Activated naive CD4-positive, alpha-beta T cell (primary cell): ENCODE measurements at regions not wholly inside any gene's neighbourhood (a gene's known extent, or its start where the extent isn't known, plus 50 kb on each side); places are given as distances from the start of the nearest gene placed in this dataset.
A peak's percentile ranks its signal among the peaks of the same experiment; 100 is the strongest.

Experiments
- DNase-seq, 4 experiments: peaks; one replicate each; lab custom pipeline; 2025; lab: John Stamatoyannopoulos, UW

DNA sequence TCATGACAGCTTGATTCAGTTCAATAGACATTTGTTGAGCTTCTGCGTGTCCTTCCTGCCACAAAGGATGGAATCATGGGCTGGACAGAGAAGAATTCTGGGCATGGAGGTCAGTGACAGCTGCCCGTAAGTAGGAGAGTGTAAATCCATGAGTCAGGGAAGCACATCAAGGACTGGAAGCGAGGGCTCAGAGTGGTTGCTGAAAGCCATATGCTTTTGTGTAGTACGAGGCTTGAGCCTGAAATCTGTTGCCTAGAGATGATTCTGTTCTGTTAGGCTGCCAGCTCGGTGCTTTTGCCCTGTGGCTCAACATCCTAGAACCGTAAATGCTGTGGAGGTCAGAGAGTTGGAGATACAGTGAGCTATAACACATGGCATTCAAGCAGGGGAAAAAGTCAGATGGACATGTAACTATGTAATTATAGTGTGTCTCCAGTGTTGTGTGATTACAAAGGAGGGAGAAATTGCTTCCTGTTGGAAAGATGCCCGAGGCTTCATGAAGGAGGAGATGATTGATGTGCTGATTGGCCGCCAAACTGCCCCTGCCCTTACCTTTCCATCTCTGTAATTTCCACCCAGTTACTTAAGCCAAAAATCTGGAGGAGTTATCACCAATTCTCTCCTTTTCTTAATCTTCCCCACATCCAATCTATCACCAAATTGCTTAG is 92.8 kb upstream of the CACNA1E start:
- no peak for DNase-seq

DNA sequence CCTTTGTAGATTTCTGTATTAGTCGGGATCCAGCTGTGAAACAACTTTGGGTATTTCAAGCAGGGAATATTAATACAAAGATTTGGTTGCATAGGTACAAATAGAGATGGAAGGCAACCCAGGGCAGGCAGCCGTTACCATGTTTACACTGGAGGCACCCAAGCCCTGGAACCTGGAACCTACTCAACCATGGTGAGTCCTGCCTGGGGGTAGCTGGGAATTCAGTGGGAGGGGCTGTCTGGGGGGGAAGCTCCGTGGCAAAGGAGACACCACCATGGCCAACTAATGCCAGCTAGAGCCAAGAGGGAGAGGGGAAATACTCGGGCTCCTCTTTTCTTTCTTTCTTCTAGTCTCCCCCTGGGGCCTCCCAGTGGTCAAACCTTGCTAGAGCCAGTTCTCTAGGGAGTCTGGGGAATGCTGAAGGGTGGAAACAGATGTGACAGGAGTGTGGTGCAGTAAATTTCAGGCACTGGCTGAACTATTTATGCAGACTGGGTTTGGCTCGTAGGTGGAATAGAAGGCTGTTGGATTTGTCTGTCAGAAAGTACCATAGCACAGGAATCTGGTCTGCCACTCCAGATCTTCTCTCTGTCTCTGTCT is 91.9 kb upstream of the CACNA1E start:
- no peak for DNase-seq

DNA sequence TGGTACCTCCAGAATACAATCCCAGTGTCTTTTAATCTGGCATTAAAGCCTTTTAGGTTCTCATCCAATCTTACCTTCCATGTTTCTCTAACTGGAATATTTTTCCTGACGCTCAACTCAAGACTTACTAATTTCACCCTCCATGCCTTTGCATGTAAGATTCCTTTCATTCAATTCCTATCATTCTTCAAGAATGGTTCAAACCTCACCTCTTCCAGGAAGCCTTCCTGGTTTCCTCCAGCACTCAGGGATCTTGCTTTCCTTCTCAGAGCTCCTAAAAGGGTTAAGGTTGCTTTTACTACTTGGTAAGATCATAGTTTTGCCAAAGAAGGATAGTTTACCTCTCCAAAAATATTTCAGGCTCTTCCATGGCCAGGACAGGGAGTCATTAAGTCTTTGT is 91.2 kb upstream of the CACNA1E start:
- no peak for DNase-seq

DNA sequence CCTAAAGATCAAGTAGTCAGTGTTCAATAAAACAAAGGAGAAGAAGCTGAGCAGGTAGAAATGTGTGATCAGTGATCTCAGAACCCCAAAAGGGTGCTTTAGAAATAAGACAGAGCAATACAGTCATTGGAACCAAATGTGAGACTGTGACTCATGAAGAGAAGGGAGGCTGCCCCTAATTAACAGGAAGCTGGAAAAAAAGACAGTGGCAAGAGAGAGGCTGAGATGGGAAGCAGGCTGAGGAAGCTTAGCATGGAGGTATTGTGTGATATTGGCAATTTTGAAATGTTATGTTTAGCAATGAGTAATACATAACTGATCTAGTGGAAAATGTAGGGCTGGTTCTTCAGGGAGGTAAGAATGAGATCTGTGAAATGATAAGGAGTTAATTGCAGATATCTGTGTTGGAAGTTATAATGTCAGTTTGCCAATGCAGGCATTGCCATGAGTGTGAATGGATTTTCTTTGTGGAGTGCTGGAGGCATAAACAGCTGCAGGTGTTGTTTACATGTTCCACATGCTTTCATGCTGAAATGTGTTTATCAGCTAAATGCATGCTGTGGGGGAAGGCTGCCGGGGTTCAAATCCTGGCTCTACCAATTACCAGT is 90.6 kb upstream of the CACNA1E start:
- DNase-seq = no peak

DNA sequence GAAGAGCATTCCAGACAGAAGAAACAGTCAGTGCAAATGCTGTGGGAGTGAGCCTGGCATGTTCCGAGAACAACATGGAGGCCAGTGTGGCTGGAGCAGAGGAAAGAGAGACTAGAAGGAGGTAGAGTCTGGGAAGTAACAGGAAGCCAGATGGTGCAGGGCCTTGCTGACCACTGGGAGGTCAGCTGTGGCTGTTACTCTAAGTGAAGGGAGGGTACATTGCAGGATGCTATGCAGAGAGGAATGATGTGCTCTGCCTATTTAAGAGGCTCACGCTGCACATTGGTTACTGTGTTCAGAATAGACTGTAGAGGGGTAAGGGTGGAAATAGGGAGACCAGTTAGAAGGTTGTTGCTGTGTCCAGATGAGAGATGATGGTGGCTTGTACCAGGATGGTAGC is 88.6 kb upstream of the CACNA1E start:
- DNase-seq = no peak

DNA sequence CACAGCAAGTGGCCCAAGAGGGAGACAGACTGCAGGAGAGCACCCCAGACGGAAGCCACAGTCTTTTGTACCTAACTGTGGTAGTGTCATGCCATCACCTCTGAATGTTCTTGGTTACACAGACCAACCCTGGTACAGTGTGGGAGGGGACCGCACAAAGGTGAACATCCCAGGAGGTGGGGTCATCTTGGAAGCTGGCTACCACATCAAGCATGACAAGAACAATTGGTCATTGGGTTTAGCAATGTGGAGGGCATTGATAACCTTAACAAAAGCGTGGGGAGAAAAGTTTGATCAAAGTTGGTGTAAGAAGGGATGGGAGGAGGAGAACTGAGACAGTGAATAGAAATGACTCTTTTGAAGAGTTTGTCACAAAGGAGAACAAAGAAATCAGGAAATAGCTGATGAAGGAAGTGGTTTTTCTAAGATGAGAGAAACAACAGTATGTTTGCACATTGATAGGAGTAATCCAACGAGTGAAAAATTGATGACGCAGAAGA is 87.1 kb upstream of the CACNA1E start:
- peak in 2 of 4 experiments; percentile 24 to 42 for DNase-seq

DNA sequence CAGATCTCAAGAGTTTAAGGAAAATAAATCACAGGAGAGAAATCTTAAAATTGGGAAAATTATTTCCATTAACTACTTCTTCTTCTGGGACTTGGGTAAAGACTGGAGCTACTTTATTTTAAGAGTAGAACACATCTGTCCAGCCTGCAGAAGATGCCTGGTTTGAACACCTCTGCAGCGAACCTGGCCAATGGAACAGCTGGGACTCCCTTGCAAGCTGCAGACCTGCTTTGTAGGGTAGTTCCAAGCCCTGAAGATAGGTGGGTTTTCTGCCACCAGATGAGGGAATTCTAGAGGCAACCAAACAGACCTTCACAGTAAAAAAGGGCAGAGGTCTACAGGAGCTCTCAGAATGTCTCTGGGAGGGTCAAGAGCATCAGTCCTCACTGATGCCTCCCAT is 86.5 kb upstream of the CACNA1E start:
- no peak for DNase-seq

DNA sequence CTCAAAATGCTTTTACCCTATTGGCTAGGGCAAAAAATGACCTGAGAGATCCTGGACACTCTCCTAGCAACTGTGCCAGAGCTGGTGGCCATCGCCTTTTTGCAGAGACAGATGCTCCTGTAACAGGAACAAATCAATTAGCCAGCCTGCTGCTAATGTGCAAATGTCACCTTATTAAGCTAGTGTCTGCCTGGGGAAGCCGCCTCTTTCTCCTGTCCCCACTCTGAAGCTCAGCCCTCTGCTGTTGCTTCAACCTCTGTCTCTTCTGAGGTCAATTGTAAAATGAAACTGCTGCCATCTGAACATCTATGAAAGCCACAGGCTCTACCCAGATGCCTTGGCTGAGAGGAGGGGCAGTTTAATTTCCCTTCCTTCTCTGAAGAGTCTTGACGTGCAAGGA is 85.5 kb upstream of the CACNA1E start:
- peak in 1 of 4 experiments; percentile 4 for DNase-seq

DNA sequence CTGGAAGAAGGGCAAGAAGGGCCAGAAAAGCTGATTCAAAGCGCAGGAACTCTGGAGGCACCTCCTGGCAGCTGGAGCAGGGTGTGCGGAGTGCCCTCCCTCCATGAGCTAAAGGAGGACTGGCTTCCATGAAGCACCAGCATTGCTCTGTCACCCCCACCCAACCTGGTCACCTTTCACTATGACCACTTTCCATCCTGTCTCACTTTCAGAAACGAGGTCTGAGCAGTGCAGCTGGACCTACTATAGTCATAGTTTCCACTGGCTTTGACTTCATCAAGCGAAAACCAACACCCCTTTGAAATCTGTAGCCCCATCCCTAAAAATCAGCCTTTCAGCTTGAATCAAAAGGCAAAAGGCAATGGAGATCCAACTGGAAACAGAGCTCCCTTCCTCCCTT is 84.8 kb upstream of the CACNA1E start:
- no peak for DNase-seq

DNA sequence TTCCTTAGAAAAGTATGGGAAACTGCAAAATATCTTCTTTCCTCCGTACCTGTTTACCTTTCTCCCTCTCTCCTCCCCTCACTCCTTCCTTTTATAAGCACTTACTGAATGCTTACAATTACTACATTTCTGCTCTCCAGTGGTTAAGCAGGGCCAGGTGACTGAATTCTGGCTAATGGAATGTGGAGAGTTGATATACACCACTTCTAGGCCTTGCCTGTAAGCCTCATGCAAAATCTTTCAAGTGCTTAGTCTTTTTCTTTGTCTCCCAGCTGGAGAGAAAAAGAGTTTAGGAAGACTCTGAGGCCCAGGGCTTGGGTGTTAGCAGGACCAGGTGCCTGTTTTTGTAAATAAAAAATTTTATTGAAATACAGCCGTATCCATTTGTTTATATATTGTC is 77.7 kb upstream of the CACNA1E start:
- no peak for DNase-seq

DNA sequence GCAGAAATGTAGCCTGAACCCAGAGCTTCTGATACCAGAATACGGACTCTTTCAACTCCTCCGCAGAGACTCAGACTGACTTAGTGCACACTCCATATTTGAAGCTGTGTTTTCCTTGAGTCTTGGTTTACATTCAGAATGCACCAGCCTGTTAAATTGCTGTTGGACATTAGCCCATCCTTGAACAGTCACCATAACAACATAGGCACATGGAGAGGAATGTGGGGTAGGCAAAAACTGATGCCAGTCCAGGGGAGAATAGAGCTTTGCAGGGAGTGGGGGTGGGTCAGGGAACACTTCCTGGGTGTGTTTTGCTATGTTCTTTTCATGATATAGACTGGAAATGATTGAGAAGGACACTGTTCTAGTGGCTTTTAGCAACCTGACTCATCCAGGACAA is 76.3 kb upstream of the CACNA1E start:
- no peak for DNase-seq

DNA sequence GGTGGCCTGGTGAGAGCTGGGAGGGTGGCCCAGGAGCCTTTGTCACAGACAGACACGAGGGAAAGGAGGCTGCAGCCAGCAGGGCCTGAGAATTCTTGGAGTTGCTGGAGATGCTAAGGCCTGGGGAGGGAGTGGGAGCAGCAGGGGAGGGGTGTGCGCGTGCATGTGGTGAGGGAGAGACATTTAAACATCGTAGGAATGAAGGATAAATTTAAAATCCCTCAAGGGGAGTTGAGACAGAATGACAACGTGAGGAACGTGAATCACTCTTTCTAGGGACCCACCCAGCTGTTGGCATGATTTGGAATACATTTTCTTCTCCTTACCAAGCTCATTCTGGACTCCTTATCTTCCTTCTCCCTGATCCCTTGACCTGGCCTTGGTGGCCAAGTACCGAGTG is 73.3 kb upstream of the CACNA1E start:
- DNase-seq = no peak

DNA sequence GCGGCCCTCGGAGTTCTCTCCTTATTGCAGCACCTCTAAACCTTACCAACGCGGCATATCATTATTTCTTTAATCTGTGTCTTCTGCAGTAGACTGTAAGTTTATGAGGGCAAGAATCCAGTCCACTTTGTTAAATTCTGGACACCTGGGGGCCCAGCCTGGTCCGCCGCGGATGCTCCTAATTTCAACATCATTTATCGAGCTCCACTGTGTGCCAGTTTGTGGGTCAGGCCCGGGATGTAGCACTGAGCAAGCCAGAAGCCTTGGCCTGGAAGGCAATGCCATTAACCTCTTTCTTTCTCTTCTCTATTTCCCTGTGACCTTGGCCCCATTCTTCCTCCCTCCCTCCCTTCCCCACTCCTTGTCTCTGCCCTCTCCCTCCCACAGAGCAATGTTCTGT is 70.6 kb upstream of the CACNA1E start:
- DNase-seq = no peak

DNA sequence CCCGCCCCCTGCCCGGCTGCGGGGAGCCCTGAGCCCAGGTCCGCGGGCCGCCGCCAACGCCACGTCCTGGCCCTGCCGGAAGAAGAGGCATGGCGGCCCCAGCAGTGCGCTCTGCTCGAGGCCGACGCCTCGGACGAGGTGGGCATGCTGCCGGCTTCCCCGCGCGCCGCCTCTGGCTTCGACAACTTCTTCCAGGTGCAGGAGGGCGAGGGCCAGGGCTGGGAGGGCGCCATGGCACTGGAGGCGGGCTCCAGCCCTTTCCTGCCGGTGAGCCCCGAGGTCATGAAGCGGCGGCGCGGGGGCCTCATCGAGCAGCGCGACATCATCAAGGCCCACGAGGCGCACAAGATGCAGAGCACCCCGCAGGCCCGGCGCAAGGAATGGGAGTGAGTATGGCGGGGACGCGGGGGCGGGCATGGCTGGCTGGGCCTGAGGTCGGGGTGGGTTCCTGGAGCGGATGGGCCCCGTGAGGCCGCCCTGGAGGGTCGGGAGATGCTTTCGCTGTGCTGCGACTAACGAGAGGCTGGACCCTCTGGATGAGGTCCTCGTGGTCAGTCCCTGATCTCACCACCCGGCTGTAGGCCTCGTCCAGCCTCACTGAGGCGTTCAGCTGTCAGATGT is 70.0 kb upstream of the CACNA1E start:
- DNase-seq = no peak

DNA sequence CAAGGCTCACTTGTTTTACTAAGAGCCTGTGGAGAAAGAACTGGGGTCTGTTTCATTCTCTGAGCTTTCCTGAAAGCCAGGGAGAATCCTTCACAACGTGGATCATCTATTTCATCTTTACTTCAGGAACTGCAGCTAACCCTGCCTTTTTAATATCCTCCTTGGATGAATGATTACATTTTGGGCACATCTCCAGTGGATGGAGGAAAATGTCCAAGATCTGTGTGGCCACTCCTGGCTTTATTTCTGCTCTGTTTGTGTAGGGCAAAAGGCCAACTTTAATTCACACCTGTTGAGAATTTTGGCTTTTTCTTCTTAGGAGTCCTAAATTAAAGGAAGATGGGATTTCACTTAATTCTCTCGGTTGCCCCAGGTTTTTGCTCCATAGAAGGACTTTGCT is 69.5 kb upstream of the CACNA1E start:
- DNase-seq = no peak

DNA sequence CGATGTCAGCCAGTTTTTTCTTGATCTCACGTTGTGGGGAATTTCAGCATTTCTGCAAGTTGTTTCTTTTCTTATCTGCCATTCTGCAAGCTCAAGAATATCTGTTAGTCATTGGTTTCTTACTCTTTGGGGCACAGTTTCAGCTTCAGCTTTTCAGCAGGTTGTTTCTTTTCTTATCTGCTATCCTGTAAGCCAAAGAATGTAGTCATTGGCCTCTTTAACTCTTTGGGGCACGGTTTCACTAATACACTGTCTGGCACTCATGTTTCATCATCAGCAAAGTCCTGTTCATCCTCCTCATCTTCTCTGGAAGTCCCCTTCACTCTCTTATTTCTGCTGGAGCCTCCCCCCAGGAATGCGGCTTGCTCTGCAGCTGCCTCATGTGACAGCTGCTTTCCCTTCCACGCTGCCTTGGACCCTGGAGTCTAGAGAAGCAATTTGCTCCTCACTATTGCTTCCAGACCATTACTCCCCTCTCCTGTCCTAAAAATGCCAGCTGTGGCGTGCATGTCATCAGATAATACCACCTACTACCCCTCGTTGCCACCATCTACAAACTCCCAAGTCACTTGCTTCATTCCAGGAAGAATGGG is 67.0 kb upstream of the CACNA1E start:
- DNase-seq = no peak

DNA sequence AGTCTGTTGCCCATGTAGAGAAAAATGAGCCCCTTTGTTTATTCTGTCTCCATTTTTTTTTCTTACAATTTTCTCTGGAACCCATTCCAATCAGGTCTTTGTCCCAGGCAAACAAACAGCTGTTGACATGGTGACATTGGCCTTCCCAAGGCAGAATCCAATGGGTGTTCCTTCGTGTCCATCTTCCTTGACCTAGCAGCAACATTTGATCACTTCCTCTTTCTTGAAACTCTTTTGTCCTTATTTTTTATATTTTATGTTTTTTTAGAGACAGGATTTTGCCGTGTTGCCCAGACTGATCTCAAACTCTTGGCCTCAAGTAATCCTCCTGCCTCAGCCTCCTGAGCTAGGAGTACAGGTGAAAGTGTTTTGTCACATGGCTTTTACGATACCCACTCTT is 65.4 kb upstream of the CACNA1E start:
- no peak for DNase-seq

DNA sequence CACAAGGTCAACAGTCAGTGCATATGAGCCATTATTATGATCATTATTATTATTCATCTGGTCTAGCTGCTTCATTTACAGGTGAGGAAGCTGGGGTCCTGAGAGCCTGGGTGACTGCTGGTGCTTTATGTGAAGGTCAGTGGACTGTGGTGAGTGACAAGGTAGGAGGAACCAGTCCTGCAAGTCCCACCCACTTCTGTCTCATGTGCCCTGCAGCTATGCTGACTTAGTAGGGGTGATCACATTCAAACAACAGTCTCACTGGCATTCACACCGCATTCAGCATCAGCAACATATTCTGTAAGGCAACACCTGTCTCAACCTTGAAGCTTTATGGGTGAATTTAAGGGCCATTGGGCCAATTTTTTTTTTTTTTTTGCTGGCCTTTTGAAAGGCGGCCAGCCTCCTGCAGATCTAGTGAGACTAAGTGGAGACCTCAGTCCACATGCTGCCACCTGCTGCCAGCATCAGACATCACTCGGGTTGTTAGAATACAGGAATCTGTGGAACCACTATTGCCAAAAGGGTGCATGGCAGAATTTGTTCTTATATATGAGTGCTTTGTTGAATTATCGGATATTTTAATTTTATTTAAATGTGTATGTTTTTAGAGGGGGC is 59.9 kb upstream of the CACNA1E start:
- peak in 1 of 4 experiments; percentile 47 for DNase-seq

DNA sequence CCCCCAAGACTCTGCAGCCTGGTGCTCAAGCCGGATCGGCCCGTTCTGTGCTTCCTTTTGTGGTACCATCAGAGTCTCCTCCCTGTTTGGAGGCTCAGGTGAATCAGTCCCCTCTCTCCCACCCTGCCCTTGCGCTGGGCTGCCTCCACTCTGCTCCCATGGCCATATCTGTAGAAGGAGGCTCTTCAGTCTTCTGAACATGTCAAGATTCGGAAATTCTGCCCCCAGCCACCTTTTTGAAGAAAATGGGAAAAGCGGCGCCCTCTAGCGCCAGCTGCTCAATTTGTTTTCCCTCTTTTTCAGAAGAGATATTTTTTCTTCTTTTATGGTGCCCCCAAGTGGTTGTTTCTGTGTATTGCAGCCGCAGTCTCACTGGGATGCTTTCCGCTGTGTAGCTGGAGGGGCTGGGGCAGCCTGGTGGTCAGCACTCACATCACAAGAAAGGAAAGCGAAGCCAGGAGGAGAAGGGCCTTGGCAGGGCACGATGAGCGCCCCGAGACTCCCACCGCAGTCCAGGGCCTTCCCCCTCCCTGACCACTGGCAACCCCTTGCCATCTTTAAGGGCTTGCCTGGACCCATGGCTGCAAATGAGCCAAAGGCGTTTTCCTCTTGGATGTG is 58.4 kb upstream of the CACNA1E start:
- DNase-seq = peak; percentile 39 to 76 (median 71)

DNA sequence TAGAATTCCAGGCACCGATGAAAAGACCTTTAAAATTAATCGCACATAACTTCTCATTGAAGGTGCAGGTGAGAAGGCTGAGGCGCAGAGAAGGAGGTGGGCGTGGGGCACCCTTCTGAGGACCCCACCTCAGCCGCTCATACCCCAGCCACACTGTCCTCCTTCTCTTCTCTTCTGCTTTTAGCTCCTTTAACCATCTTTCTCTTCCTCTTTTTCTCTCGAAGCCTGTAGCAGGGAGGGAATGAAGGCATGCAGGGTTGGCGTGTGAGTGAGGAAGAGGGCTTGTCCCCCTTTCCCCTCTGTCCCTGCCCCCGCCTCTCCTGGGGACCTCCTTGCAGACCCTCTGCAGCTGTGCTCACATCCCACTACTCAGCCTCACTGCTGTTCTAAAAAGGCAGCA is 57.8 kb upstream of the CACNA1E start:
- DNase-seq = no peak

DNA sequence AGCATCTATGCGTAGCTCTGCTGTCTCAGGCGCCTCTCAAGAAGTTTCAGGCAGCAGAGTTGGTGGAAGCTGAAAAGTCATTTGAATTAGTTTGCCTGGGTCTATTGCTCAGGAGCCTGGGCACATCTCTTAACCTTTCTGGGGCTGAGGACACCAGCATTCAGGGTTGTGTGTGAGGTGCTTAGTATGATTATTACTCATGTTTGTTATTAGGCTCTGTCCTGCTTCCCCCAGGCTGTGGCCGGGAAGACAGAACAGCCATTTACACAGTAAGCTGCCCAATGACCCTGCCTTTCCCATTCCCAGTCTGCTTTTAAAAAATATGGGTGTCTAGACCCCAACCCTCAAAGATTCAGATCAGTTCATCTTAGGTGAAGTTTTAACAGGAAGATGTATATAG is 53.9 kb upstream of the CACNA1E start:
- DNase-seq = no peak
